HCT116 (cell line): ENCODE measurements at regions not wholly inside any gene's neighbourhood (a gene's known extent, or its start where the extent isn't known, plus 50 kb on each side); places are given as distances from the start of the nearest gene placed in this dataset.

Experiments
- CBX3 ChIP-seq: IDR thresholded peaks from 2 replicates; pipeline ENCODE4 v1.6.1; 2012; ENCODE audit warnings: low read depth
- CEBPB ChIP-seq: IDR thresholded peaks from 2 replicates; pipeline ENCODE4 v1.6.1; 2012; ENCODE audit warnings: low read depth
- EZH2 ChIP-seq: fragments of 200-600 bp; sonication (generic); IDR thresholded peaks from 2 replicates; pipeline ENCODE4 v1.6.1; 2017; ENCODE audit warnings: antibody characterized with exemption, mixed run types
- EZH2phosphoT487 ChIP-seq: fragments of 200-600 bp; IDR thresholded peaks from 2 replicates; pipeline ENCODE4 v1.6.1; 2018; ENCODE audit warnings: antibody characterized with exemption, borderline replicate concordance
- POLR2A ChIP-seq: IDR thresholded peaks from 2 replicates; pipeline ENCODE4 v1.7.0; 2011; ENCODE audit warnings: borderline replicate concordance; ENCODE audit not compliant: insufficient read depth, insufficient read length; ENCODE audit errors: extremely low read depth
- POLR2AphosphoS5 ChIP-seq: IDR thresholded peaks from 2 replicates; pipeline ENCODE4 v1.6.1; 2011; ENCODE audit warnings: mild to moderate bottlenecking, low read depth, low read length, moderate library complexity
- RAD21 ChIP-seq: IDR thresholded peaks from 2 replicates; pipeline ENCODE4 v1.6.1; 2012; ENCODE audit warnings: low read depth, mild to moderate bottlenecking
- SIN3A ChIP-seq: IDR thresholded peaks from 2 replicates; pipeline ENCODE4 v1.6.1; 2012; ENCODE audit warnings: low read depth
- SP1 ChIP-seq: IDR thresholded peaks from 2 replicates; pipeline ENCODE4 v1.6.1; 2012; ENCODE audit warnings: low read depth
- ZFX ChIP-seq: fragments of 450-650 bp; IDR thresholded peaks from 2 replicates; pipeline ENCODE4 v1.6.1; 2017
- TF ChIP-seq, protein P1 (sequence below), 3 experiments: fragments of 200-600 bp in 1 of 3; sonication (generic) in 1 of 3; IDR thresholded peaks in 2 of 3; conservative IDR thresholded peaks in 1 of 3; 2 replicates each; pipeline ENCODE4 v1.5.1; 2012 to 2017; ENCODE audit warnings: low read depth in 2 of 3, low read length in 2 of 3, antibody characterized with exemption in 1 of 3, borderline replicate concordance in 1 of 3, control low read depth in 1 of 3, mild to moderate bottlenecking in 1 of 3, mixed read lengths in 1 of 3, mixed run types in 1 of 3, moderate library complexity in 1 of 3; ENCODE audit not compliant: insufficient read depth in 1 of 3
- TF ChIP-seq, protein P2 (sequence below): IDR thresholded peaks from 2 replicates; pipeline ENCODE4 v1.6.1; 2012; ENCODE audit warnings: low read depth
- TF ChIP-seq, protein P3 (sequence below): IDR thresholded peaks from 2 replicates; pipeline ENCODE4 v1.6.1; 2012

DNA sequence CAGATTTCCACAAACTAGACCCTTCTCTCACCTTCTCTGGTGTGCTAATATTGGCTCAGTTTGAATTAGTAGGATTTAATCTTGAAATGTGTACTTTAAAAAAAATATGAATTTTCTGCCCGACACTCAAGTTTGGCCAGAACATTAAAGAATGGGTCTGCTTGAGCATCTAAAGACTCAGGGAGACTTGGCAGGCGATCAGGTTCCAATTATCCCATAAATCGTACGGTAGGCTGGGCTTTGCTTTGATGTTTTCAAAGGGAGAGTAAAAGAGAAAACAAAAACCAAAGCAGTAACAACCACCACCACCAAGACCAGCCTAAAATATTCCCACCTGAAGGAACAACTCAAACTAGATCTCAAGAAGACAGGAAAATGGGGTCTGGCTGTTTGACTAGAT is 230.8 kb downstream of the EBLN2 start:
- TF ChIP-seq, protein P1, sequence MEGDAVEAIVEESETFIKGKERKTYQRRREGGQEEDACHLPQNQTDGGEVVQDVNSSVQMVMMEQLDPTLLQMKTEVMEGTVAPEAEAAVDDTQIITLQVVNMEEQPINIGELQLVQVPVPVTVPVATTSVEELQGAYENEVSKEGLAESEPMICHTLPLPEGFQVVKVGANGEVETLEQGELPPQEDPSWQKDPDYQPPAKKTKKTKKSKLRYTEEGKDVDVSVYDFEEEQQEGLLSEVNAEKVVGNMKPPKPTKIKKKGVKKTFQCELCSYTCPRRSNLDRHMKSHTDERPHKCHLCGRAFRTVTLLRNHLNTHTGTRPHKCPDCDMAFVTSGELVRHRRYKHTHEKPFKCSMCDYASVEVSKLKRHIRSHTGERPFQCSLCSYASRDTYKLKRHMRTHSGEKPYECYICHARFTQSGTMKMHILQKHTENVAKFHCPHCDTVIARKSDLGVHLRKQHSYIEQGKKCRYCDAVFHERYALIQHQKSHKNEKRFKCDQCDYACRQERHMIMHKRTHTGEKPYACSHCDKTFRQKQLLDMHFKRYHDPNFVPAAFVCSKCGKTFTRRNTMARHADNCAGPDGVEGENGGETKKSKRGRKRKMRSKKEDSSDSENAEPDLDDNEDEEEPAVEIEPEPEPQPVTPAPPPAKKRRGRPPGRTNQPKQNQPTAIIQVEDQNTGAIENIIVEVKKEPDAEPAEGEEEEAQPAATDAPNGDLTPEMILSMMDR (IDR thresholded peaks at IDR 0.05 in 2 of 3, conservative IDR thresholded peaks at IDR 0.05 in 1 of 3; ENCODE audit: borderline replicate concordance in 1 of 3, insufficient read depth in 1 of 3, low read depth in 2 of 3, low read length in 2 of 3), result no peak
- TF ChIP-seq CEBPB (no peak), EZH2phosphoT487 (no peak), EZH2 (no peak), POLR2A (no peak), SIN3A (no peak), POLR2AphosphoS5 (no peak), RAD21 (no peak), CBX3 (no peak), SP1 (no peak), ZFX (no peak)
- TF ChIP-seq, protein P2, sequence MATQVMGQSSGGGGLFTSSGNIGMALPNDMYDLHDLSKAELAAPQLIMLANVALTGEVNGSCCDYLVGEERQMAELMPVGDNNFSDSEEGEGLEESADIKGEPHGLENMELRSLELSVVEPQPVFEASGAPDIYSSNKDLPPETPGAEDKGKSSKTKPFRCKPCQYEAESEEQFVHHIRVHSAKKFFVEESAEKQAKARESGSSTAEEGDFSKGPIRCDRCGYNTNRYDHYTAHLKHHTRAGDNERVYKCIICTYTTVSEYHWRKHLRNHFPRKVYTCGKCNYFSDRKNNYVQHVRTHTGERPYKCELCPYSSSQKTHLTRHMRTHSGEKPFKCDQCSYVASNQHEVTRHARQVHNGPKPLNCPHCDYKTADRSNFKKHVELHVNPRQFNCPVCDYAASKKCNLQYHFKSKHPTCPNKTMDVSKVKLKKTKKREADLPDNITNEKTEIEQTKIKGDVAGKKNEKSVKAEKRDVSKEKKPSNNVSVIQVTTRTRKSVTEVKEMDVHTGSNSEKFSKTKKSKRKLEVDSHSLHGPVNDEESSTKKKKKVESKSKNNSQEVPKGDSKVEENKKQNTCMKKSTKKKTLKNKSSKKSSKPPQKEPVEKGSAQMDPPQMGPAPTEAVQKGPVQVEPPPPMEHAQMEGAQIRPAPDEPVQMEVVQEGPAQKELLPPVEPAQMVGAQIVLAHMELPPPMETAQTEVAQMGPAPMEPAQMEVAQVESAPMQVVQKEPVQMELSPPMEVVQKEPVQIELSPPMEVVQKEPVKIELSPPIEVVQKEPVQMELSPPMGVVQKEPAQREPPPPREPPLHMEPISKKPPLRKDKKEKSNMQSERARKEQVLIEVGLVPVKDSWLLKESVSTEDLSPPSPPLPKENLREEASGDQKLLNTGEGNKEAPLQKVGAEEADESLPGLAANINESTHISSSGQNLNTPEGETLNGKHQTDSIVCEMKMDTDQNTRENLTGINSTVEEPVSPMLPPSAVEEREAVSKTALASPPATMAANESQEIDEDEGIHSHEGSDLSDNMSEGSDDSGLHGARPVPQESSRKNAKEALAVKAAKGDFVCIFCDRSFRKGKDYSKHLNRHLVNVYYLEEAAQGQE, result no peak
- TF ChIP-seq, protein P3, sequence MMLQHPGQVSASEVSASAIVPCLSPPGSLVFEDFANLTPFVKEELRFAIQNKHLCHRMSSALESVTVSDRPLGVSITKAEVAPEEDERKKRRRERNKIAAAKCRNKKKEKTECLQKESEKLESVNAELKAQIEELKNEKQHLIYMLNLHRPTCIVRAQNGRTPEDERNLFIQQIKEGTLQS, result no peak
